ENCODE measurements at regions not wholly inside any gene's neighbourhood (a gene's known extent, or its start where the extent isn't known, plus 50 kb on each side); places are given as distances from the start of the nearest gene placed in this dataset.

DNA sequence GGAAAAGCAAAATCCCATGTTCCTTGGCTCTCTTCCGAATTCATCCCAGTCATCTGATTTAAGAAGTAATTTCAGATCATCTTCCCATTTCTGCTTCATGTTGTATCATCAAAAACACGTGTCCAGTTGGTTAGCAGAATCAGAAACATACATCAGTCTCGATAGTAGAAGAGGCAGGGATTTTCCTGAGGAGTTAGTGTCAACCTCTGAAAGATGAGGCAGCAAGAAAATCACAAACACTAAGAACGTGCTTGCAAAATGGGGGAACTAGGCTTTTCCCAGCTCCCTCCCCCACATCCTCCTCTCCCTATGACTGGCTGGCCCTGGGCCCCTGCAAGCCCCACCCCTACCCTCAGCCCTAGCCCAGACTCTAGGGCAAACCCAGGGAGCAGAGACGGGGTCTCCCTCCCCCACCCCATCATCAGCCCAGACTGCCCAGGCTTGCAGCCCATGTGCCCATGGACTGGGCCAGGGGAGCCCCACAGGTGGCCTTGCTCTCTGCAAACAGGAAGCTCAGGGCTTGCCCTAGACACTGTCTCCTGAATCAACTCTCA lies 161.0 kb upstream of the ID2 start:
- DNase-seq = peak in 1 of 5 donors; percentile 30

DNA sequence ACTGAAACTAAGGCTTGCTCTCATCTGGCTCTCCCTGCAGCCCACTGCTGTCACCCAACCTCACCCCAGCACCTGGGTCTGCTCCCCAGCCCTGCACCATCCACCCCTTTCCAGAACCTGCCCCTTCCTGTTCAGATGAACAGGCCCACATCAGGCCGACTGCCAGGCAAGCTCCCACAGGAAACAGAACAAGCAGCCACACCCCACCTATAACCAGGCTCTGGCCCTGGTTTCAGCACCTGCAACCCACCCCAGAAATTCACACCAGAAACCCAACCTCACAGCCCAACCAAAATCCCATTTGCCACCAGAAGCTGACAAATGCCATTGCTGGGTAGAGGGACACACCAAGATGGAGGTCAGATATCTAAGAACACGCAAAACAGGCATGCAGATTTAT lies 159.2 kb upstream of the ID2 start:
- peak in 1 of 5 donors; percentile 34 for DNase-seq

DNA sequence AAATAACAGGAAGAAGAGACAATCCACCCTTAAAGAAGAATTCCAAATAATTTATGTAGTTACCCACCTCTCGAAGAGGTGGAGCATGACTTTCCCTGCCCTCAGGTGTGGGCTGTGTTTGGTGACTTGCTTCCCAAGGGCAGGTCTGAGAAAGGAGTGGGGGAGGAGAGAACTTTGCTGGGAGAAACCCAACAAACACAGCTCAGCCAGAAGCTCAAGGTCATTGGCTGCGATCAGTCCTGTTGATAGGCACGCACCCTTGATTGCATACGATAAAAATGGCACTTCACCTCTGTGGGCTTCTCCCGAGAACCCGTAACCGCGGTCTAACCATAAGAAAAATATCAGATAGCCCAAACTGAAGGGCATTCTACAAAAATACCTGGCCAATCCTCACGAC lies 157.5 kb upstream of the ID2 start:
- no peak for DNase-seq

DNA sequence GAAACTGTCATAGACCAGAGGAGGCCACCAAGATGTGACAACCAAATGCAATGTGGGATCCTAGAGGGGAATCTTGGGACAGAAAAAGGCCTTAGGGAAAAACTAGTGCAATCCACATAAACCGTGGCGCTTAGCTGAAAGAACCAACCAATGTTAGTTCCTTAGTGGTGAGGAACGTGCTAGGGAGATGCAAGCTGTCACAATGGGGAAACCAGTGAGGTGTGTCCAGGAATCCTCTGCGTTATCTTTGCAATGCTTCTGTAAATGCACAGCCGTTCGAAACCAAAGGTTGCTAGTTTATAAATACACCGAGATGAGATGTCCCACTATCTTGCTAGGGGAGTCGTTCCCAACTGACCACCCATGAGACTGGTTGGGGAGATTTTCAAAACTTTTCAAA lies 157.0 kb upstream of the ID2 start:
- DNase-seq = no peak

DNA sequence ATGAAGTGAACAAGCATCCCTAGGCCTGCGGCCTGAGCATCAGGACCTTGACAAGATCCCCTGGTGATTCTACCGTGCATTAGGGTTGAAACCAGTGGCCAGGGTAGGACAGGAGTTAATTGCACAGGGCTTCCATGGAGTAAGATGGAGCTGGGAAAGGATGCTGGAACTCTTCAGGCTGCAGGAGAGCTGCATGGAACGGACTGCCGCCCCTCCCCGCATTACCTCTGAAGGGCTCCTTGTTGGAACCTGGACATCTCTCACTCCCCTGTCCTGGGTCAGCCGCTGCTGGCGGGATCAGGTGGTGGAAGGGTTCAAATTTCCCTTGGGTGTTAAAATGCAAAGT lies 156.6 kb upstream of the ID2 start:
- no peak for DNase-seq

DNA sequence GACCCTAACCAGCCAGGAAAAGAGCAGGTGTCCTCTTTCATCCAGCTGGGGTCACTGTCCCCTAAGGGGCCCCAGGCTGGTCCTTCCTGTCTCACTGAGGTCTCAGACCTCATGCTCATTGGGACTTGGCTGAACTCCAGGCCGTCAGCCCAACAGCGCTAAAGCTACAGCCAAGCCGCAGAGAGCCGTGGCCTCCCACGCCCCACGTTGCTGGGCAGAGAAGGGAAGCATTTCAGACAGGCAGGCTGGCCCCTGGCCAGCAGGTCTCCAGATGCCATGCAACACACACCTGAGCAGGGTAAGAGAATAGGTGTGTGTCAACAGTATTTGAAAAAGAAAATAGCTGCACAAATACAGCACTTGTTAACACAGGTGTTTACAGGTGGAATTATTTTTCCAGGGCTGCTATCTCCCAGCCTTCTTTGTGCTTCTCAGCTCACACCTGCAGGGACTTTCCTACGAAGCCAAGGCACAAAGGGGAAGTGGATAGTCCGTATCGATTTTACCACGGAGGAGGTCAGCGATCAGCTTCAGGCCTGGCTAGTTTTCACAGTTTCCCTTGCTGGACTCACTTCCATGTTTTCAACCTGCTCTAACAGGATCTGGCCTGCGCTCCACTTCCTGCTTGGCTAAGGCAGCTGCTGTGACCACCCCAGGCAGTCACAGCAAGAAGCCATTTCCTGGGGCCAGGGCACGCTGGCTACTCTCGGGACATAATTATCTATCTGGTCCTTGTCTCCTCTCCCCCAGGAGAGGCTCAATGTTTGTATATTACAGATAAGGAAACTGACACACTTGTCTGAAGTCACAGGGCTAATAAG lies 156.1 kb upstream of the ID2 start:
- DNase-seq = no peak

DNA sequence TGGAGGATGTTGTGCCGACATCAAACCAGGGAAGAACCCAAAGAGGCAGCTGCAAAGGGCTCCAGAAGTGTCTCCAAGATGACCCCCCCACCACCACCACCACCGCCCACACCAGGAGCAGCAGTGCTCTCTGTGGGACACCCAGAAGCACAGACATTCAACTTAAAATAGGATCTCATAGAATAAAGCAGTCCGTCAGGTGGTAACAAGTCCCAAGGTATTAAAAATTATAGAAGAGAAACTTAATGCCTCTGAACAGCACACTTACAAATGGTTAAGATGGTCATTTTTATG lies 155.5 kb upstream of the ID2 start:
- no peak for DNase-seq

DNA sequence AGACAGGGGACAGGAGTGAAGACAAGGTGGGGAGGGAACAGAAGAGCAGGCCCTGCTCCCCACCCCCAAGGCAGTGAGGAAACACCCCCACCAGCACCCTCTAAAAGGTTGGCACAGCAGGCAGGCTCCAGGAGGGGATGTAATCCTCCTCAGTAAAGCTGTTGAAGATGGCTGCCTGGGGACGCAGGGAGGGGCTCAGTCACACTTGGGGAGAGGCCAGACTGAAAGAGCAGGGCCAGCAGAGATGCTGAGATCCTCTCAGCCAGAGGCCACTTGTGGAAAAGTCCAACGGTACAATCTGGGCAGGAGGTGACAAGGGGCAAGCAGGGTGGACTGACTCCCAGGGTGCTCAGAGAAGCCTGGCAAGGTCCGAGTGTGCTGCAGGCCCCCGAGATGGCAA lies 154.8 kb upstream of the ID2 start:
- no peak for DNase-seq

DNA sequence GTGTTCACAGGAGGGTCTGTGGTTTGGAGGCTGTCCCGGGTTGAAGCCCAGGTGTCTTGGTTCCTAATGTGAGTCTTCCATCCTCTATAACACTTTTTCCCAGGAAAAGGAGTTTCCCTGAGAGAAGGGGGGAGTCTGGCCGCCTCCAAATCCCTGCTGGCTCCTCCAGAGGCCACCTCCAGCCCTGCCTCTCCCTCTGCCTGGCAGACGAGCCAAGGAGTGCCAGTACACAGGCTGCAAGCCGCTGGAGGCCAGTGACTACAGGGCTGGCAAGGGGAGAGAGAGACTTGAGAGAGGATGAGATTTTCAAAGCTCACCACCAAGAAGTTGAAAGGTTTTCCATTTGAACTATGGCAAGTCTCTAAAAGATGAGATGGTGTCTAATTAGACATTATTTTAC lies 154.2 kb upstream of the ID2 start:
- DNase-seq = no peak

DNA sequence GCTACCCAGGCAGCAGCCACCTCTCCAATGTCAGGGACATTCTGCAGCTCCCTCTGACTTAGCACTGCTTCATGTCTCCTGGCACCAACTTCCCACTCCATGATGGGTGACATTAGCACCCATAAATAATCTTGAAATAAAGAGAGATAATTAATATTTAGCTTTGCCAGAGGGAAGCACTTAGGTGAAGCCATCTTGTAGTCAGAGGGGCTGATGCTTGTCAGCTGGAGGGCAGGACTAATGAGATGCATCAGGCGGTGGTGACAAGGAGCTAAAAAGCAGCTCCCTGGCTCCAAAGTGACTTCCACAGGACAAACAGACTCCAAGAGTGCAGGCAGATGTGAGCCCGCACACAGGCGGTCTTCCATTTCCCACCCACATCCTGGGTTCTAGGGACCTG lies 153.0 kb upstream of the ID2 start:
- DNase-seq = no peak

DNA sequence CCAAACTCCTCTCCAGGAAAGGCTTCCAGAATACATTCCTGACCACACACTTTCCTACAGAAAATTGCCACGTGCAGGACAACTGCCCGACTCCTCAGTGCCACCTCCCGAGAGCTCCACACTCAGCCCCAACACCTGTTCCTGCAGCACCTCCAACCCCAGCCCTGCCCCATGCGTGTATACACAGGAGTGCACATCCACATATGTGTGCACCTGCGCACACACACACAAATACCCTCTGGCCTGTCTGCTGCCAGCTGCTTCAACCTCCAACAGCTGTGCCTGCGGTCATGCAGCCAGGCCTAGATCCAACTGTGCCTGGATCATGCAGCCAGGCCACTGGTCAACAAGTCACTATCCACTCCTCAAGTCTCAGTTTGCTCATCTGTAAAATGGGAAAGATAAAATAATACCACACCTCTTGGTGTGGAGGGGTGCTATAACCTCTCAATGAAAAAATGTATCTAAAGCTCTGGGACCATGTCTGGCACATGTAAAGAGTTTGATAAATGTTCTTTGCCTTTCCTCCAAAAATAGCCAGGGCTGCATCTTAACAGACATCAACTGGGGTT lies 152.1 kb upstream of the ID2 start:
- DNase-seq = no peak

DNA sequence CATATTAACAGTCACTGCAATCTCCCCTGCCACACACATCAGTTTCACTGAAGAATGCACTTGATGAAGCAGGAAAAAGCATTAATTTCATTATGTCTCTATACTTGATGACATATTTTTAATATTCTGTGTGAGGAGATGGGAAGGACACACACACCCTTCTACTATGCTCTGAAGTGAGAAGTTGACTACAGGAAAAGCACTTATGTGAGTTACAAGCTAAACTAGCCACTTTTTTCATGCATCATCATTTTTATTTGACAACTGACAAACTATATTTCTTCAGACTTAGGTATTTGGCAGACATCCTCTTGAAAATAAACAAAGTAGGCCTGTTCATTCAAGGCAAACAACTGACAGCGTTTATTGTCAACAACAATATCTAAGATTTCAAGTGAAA lies 150.4 kb upstream of the ID2 start:
- DNase-seq = no peak

DNA sequence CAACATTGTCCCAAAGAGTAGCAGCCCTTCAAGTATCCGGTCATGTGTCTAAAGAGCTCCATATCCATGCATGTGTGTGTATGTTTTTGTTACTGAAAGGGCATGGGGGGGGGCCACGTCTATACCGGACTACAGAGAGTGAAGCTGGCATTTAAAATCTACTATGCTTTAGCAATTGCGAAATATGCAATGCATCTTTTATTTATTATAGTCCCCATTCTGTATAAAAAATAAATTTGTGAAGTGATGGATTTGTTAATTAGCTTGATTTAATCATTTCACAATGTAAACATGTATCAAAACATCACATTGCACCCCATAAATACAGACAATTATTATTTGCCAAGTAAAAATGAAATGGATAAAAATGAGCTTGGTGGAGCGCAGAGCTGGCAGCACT lies 149.4 kb upstream of the ID2 start:
- no peak for DNase-seq

DNA sequence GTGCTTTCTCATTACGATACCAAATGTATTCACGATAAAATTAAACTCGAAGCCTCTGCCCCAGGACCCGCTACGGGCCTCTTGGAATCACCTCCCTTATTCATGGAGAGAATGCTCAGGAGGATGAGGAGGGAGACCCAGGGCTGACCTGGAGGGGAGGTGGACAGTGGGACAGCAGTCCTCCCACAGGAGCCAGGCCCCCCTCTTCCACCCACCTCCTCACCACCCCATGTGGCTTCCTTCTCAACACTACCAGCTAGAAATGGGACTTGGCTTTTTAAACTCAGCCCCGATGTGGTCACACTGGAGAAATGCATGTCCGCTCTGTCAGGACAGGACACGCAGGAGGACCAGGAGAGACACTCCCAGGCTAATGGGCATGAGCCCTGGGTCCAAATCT lies 147.9 kb upstream of the ID2 start:
- DNase-seq = no peak

DNA sequence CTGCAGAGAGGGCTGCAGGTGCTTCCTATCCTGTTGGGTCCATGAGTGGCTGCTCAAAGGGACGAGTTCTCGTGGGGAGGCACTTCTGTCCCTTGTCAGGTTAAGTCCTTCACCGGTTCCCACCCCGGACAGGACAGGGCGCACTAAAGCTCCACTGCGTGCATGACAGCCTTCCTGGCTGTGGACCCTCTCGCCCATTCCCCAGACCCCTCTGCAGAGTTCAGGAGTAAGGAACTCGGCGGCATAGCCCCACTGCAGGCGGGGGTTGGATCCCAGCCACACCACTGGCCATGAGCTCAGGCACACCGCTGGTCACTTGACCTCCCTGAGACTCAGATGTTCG lies 147.5 kb upstream of the ID2 start:
- no peak for DNase-seq

DNA sequence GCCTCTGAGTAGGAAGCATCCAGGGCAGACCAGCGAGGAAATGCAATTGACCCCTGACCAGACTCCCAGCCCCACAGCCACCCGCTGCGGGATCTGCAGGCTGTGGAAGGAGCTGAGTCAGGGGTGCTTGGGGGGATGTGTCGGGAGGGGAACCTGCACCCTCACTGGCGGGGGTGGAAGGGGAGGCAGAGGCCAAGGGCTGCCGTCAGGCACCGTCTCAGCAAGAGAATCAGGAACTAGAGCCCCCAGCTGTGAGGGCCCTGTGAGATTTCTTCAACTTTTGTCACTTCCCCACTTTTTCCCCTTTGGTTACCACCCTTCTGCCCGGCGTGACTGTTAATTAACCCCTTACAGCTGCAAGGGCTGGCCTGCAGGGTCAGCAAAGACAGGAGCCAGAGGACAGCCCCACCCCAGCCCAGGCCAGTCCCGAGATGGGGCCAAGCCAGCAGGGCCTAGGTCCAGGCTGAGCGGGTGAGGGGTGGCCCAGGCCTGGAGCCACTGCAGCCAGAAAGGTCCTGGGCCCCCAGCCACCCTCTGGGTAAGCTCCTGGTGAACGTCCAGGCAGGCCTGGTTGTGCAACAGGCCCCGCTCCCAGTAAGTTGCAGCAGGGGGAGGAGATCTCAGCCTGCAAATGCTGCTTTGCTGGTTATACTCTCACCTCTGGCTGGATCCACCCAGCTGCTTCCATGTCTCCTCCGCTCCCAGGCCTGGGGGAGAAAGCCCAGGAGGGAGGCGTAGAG lies 147.0 kb upstream of the ID2 start:
- no peak for DNase-seq

DNA sequence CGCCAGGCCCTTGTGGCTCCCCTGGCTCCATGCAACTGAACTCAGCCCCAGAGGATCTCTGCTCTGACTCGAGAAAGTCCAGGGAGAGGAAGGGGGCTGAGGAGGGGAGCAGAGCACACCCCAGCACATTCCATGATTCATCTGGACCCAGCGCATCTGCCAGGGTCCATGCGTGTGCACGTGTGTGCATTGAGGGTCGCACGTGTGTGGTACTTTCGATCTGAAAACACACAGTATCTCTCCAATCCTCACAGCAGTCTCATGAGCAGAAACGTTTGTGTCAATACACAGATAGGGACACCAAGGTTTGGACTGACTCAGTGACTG lies 146.4 kb upstream of the ID2 start:
- no peak for DNase-seq

DNA sequence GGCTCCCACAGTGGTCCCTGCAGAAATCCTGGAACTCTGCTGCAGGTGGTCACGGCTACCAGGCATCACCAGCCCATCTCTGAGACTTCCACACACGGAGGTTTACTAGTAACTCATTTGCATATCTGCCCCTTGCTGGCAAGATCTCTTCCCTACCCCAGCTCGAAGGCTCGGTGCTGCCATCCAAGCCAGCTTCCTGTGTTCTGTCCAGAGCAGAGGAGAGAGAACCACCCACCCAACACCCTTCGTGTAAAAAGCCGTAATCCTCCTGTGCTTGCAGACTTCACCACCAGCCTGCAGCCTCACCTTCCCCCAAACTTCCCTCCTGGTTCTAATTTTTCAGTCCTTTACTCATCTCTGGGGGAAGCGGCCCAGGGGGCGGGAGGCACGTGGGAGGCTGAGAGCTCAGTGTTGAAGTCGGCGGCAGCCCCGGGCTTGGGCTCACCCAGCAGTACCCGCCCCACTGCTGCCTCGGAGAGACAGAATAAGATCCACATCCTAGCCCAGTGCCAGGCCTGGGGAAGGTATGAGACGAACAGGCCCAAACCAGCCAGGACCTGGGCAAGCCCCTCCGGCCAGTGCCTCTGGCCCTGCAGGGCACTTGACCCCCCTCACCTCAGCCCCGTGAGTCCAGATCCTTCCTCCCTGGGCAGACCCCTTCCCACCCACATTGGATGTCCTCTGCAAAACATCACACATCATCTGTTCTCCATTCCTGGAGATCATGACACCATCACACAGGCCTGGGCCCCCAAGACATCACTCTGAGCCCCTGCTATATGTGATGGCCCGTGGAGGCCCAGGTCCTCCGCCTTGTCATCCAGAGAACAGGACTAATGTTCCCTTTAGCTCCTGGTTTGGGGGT lies 145.8 kb upstream of the ID2 start:
- no peak for DNase-seq

DNA sequence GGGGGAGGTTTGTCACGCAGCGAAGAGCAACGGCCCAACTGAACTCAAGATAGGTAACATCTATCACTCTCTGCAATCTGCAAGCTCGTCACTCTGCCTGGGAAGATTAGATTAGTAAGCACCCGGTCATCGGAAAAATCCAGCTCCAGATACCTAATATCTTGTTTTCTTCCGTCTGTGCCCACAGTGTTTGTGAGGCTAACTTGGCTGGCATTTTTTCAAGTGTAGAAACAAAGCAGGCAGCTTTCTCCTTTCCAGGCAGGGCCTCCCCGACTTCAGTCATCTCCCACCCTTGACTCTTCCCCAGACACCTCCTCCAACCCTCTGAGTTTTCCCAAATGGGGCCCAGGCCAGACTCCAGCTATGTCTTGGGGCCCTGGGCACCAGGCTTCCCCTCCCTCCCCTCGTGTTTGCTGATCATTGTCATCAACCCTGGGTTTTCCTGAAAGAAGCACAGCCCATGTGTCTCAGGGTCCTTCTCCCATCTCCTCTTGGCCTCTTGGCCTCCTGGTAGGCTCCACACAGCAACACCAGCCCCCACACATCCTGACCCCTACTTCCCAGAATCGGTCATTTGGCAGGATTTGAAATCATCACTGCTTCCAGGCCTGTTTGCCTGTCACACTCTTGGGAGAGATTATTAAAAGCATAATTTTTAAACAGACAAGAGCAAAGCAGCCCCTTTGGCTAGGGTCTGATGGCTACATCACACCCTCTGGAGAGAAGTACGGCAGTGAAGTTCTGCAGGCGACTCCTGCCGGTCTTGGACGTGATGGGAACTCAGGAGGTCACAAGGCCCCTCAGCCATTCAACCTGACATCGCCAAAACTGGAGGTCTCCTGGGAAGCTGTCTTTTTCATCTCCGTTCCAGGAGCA lies 144.9 kb upstream of the ID2 start:
- DNase-seq = no peak

DNA sequence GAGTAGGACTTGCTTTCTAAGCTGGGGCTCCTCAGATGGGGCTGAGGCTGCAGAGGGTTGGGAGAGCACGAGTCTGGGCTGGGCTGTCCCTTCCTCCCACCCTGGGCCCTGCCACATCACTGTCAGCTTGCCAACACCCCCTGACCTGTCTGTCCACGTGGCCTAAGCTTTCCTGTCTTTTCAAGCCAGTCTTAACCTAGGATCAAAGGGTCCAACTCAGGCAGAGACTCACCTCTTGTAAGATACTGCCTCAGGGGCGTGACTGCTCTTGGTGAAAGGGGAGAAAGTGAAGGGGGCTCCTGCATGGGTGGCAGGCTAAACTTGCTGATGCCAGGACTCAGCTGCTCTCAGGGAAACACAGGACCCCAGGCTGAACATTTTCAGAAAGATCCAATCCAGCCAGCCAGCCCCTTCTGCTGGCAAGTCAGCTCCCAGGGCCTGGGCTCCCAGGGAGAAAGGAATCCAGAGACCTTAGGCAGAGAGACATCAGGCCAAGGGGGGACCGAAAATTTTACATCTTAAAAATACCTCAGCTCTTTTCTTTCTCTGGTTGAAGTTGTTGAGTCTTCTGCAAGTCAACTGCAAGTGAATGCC lies 144.2 kb upstream of the ID2 start:
- DNase-seq = no peak

DNA sequence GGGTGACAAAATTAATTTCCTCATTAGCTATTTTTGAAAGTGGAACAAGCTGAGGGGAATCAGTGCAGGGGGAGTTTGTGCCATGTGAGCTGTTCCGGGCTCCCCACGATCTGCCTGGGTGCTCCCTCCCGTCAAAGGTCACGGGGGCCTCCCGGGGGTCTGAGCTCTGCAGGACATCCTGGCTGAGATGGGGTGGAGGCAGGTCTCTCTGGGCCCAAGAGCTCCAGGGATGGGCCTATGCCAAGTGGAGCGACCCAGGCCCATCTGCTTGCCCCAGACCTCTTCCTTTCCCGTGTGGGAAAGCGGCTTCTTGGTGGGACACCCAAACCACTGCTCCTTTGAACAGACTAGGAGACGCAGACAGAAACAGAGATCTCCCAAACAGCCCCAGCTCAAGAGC lies 143.3 kb upstream of the ID2 start:
- no peak for DNase-seq
